AG04449 (cell line): ENCODE measurements at regions not wholly inside any gene's neighbourhood (a gene's known extent, or its start where the extent isn't known, plus 50 kb on each side); places are given as distances from the start of the nearest gene placed in this dataset.
"Not testable (repeated sequence)": the region's sequence is repeated elsewhere in the genome, so short reads cannot be mapped to it uniquely, and the experiment has no call there.

ENCODE experiments used
- CTCF ChIA-PET: fragments of 350-600 bp; formaldehyde crosslinking; extraction: SDS; loops from one replicate; lab custom pipeline; 2021; ENCODE audit warnings: antibody characterized with exemption; lab: Yijun Ruan, JAX
- POLR2A ChIA-PET: fragments of 400-600, 350-600 bp; formaldehyde crosslinking; extraction: SDS; loops from one replicate; lab custom pipeline; 2020; ENCODE audit warnings: antibody characterized with exemption, inconsistent platforms; lab: Yijun Ruan, JAX
- DNase-seq: peaks from one replicate; pipeline ENCODE4 v3.0.0-alpha.2; 2010; ENCODE audit warnings: low read depth, low spot score
- H3K4me3 ChIP-seq: 2 replicates; pipeline ENCODE4 v1.5.1; 2011; ENCODE audit warnings: low read depth, mild to moderate bottlenecking, control low read depth, low read length
- TF ChIP-seq, protein P1 (sequence below): IDR thresholded peaks from one replicate; pipeline ENCODE4 v1.5.1; 2011; ENCODE audit warnings: mild to moderate bottlenecking, moderate library complexity, low read length, control low read depth, inconsistent platforms; ENCODE audit not compliant: insufficient read depth; ENCODE audit errors: missing control alignments

DNA sequence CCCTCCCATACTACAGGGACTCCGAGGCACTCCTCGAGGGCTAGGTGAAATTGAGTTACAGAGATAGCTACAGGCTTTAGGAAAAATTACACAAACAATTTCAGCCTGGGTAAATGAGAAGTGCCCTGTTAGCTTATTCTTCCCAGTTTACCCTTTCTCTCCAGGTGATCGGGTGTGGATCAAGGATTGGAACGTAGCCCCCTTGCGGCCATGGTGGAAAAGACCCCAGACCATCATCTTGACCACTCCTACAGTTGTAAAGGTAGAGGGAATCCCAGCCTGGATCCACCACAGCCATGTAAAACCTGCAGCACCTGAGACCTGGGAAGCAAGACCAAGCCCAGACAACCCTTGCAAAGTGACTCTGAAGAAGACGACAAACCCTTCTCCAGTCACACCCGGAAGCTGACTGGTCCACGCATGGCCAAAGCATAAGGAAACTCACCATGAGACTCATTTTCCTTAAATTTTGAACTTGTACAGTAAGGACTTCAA is 600.6 kb downstream of the UQCRFS1 start:
- DNase-seq, result no peak
- ChIA-PET CTCF (interaction anchor here (0.9 kb wide), 1 partner anchor 22 kb away, joined by 3 read pairs; no protein-coding TSS in a partner anchor), POLR2A (no interaction called here)
- H3K4me3 ChIP-seq, result no peak overlapping the region
- TF ChIP-seq, protein P1, sequence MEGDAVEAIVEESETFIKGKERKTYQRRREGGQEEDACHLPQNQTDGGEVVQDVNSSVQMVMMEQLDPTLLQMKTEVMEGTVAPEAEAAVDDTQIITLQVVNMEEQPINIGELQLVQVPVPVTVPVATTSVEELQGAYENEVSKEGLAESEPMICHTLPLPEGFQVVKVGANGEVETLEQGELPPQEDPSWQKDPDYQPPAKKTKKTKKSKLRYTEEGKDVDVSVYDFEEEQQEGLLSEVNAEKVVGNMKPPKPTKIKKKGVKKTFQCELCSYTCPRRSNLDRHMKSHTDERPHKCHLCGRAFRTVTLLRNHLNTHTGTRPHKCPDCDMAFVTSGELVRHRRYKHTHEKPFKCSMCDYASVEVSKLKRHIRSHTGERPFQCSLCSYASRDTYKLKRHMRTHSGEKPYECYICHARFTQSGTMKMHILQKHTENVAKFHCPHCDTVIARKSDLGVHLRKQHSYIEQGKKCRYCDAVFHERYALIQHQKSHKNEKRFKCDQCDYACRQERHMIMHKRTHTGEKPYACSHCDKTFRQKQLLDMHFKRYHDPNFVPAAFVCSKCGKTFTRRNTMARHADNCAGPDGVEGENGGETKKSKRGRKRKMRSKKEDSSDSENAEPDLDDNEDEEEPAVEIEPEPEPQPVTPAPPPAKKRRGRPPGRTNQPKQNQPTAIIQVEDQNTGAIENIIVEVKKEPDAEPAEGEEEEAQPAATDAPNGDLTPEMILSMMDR, result no peak

GRCh38 chr19:28611227-28611914 is 601.6 kb downstream of the UQCRFS1 start:
- POLR2A ChIA-PET, DNase-seq, H3K4me3 ChIP-seq: not testable (repeated sequence)
- CTCF ChIA-PET, result interaction anchor here (0.9 kb wide), 1 partner anchor 23 kb away, joined by 3 read pairs; no protein-coding TSS in a partner anchor

DNA sequence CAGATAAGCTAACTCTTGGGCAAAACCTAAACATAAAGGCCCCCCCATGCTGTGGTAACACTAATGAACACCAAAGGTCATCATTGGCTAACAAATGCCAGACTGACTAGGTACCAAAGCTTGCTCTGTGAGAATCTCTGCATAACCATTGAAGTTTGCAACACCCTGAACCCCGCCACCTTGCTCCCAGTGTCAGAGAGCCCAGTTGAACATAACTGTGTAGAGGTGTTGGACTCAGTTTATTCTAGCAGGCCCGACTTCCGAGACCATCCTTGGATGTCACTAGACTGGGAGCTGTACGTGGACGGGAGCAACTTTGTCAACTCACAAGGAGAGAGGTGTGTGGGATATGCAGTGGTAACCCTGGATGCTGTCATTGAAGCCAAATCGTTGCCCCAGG is 602.2 kb downstream of the UQCRFS1 start:
- POLR2A ChIA-PET, result no interaction called here
- DNase-seq, result no peak
- CTCF ChIA-PET, result no interaction called here
- TF ChIP-seq, protein P1, result no peak
- no peak overlapping the region for H3K4me3 ChIP-seq

GRCh38 chr19:28609944-28610343 is 603.0 kb downstream of the UQCRFS1 start:
- ChIA-PET POLR2A (no interaction called here), CTCF (no interaction called here)
- no peak overlapping the region for H3K4me3 ChIP-seq
- DNase-seq, result no peak
- TF ChIP-seq, protein P1, result no peak

DNA sequence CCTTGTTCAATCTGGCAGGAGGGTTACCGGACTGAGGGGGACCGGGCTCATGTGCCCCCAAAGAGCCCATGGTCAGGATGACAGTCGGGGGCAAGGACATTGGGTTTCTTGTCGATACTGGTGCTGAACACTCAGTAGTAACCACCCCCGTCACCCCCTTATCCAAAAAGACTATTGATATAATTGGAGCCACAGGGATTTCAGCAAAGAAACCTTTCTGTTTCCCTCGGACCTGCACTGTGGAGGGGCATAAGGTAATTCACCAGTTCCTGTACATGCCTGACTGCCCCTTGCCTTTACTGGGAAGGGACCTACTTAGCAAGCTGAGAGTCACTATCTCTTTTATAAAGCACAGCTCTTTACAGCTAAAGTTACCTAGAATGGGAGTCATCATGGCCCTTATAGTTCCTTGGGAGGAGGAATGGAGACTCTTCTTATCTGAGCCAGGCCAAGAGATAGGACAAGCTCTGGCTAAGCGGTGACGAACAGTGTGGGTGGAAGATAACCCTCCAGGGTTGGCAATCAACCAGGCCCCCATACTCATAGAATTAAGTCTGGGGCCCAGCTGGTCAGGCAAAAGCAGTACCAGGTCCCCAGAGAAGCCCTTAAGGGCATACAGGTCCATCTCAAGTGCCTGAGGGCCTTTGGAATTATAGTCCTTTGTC is 603.7 kb downstream of the UQCRFS1 start:
- ChIA-PET POLR2A (no interaction called here), CTCF (no interaction called here)
- TF ChIP-seq, protein P1, result no peak

DNA sequence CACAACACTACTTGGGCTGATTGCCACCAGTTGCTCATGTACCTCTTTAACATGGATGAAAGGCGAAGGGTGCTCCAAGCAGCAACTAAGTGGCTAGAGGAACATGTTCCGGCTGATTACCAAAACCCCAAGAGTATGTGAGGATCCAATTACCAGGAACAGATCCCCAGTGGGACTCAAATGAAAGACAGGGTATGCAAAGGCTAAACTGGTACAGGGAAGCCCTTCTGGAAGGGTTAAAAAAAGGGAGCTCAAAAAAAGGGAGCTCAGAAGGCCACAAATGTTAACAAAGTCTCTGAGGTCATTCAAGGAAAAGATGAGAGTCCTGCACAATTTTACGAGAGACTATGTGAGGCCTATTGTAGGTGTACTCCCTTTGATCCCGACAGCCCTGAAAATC is 604.7 kb downstream of the UQCRFS1 start:
- POLR2A ChIA-PET, result no interaction called here
- no peak for DNase-seq
- TF ChIP-seq, protein P1, result no peak
- H3K4me3 ChIP-seq, result no peak overlapping the region
- CTCF ChIA-PET, result no interaction called here

More for the DNA sequence above, 603.7 kb downstream of the UQCRFS1 start:
- DNase-seq, result no peak
- H3K4me3 ChIP-seq, result no peak overlapping the region
